OCI-LY3 (cell line): ENCODE measurements at regions not wholly inside any gene's neighbourhood (a gene's known extent, or its start where the extent isn't known, plus 50 kb on each side); places are given as distances from the start of the nearest gene placed in this dataset.

Source experiments
- H2AFZ ChIP-seq: fragments of 200-600, 300-600 bp; shearing (Covaris generic); 2 replicates; pipeline ENCODE4 v1.6.0; 2014; ENCODE audit warnings: antibody characterized with exemption, low read depth, low read length
- H3K27ac ChIP-seq: fragments of 200-600, 300-600 bp; sonication (generic); 2 replicates; pipeline ENCODE4 v1.5.1; 2014; ENCODE audit warnings: mild to moderate bottlenecking, low read length, moderate library complexity, mixed read lengths
- H3K27me3 ChIP-seq: fragments of 200-600, 300-600 bp; sonication (generic); 2 replicates; pipeline ENCODE4 v1.6.1; 2014; ENCODE audit warnings: low read depth, low read length, mixed read lengths
- H3K36me3 ChIP-seq: fragments of 200-600, 300-600 bp; sonication (generic); replicated peaks from 2 replicates; pipeline ENCODE3; 2014; ENCODE audit warnings: low read depth, low read length, mixed read lengths
- H3K4me1 ChIP-seq: fragments of 300-600, 200-600 bp; sonication (generic); 2 replicates; pipeline ENCODE4 v1.6.1; 2014; ENCODE audit warnings: low read length, mixed read lengths
- H3K4me2 ChIP-seq: fragments of 200-600, 300-600 bp; sonication (generic); 2 replicates; pipeline ENCODE4 v1.6.1; 2014; ENCODE audit warnings: low read length, mixed read lengths
- H3K4me3 ChIP-seq: fragments of 300-600, 200-600 bp; sonication (generic); 2 replicates; pipeline ENCODE4 v1.5.1; 2014; ENCODE audit warnings: antibody characterized with exemption, mild to moderate bottlenecking, low read length, moderate library complexity
- H3K79me2 ChIP-seq: fragments of 300-600, 200-600 bp; shearing (Covaris generic); 2 replicates; pipeline ENCODE4 v1.6.1; 2014; ENCODE audit warnings: mild to moderate bottlenecking, low read length, mixed read lengths
- H3K9ac ChIP-seq: fragments of 300-600, 200-600 bp; shearing (Covaris generic); 2 replicates; pipeline ENCODE4 v1.6.0; 2014; ENCODE audit warnings: mild to moderate bottlenecking, low read length, moderate library complexity
- H3K9me3 ChIP-seq: fragments of 200-600, 300-600 bp; shearing (Covaris generic); 2 replicates; pipeline ENCODE4 v1.6.1; 2014; ENCODE audit warnings: low read length, mixed read lengths; ENCODE audit not compliant: insufficient read depth
- H4K20me1 ChIP-seq: fragments of 200-600, 300-600 bp; sonication (generic); 2 replicates; pipeline ENCODE4 v1.6.1; 2016; ENCODE audit warnings: low read length, mixed read lengths; ENCODE audit not compliant: insufficient read depth
- EZH2phosphoT487 ChIP-seq: fragments of 200-600 bp; shearing (Covaris generic); IDR thresholded peaks from 2 replicates; pipeline ENCODE4 v1.6.1; 2018; ENCODE audit warnings: antibody characterized with exemption, mixed run types, low read depth
- TF ChIP-seq, protein P1 (sequence below): fragments of 200-600, 300-600 bp; sonication (generic); IDR thresholded peaks from 2 replicates; pipeline ENCODE4 v1.5.1; 2014; ENCODE audit warnings: antibody characterized with exemption, low read length, low read depth

DNA sequence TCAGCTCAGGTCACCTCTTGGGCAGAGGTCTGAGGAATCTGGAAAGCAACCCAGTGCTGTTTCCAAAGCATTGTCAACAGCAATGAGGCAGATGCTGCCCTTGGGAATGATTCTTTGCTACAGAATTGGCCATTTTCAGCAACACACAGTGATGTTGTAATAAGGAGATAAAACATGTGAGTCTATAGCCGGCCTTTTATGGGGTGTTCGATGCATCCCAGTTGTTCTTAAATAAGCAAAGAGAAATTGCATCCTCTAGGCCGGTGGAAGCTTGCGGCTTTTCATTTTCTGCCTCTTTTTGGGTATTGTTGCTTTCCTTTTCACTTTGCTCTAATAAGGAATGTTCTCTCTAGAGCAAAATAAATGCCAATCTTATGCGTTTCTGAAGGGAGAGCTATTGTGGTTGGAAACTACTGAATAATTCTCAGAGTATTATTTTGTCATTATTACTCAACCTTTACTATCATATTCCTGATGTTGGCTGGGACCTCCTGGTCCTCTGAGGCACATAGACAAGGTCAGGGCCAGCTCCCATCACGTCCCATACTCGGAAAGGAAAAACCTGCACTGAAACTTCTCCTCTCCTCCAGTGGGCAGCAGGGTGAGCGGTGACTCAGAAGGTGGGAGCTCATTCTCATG, 214.2 kb downstream of the CDH26 start:
- no peak overlapping the region for H3K9ac ChIP-seq
- H3K9me3 ChIP-seq, result no peaks in the 10 kb centered on the region
- H4K20me1 ChIP-seq, result no peaks in the 10 kb centered on the region
- no peak overlapping the region for H3K27ac ChIP-seq
- TF ChIP-seq, protein P1, sequence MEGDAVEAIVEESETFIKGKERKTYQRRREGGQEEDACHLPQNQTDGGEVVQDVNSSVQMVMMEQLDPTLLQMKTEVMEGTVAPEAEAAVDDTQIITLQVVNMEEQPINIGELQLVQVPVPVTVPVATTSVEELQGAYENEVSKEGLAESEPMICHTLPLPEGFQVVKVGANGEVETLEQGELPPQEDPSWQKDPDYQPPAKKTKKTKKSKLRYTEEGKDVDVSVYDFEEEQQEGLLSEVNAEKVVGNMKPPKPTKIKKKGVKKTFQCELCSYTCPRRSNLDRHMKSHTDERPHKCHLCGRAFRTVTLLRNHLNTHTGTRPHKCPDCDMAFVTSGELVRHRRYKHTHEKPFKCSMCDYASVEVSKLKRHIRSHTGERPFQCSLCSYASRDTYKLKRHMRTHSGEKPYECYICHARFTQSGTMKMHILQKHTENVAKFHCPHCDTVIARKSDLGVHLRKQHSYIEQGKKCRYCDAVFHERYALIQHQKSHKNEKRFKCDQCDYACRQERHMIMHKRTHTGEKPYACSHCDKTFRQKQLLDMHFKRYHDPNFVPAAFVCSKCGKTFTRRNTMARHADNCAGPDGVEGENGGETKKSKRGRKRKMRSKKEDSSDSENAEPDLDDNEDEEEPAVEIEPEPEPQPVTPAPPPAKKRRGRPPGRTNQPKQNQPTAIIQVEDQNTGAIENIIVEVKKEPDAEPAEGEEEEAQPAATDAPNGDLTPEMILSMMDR, result no peak
- no peak for TF ChIP-seq EZH2phosphoT487
- H3K27me3 ChIP-seq, result peaks cover 10% of the 10 kb centered on the region; the same call in 1 of the 2 replicates
- no peaks in the 10 kb centered on the region for H3K79me2 ChIP-seq
- H3K4me2 ChIP-seq, result no peak overlapping the region
- H3K4me3 ChIP-seq, result no peak overlapping the region
- H2AFZ ChIP-seq, result no peak overlapping the region
- no peaks in the 10 kb centered on the region for H3K36me3 ChIP-seq
- H3K4me1 ChIP-seq, result no peaks in the 10 kb centered on the region

DNA sequence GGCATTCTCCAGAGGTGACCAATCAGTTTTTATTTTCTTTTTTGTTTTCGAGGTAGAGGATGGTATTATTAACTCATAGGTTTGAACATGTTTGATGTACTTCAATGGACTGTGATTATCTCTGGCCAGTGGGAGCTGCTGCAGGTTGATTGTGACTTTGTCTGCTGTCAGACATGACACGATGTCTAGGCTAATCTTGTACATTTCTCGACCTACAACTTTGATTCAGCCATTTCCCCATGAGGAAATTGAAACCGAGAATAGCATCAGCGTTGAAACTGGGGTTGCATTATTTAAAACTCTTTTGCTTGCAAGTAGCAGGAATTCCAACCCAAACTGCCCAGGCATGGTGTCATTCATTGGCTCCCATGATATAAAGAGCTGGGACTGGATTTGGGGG, 218.9 kb downstream of the CDH26 start:
- H2AFZ ChIP-seq, result no peak overlapping the region
- H4K20me1 ChIP-seq, result no peaks in the 10 kb centered on the region
- H3K9ac ChIP-seq, result no peak overlapping the region
- H3K4me1 ChIP-seq, result no peaks in the 10 kb centered on the region
- TF ChIP-seq, protein P1, result no peak
- no peak for TF ChIP-seq EZH2phosphoT487
- no peak overlapping the region for H3K4me3 ChIP-seq
- H3K36me3 ChIP-seq, result no peaks in the 10 kb centered on the region
- H3K79me2 ChIP-seq, result no peaks in the 10 kb centered on the region
- H3K9me3 ChIP-seq, result 0 out of 2 replicates have a peak, but pooled peaks cover 3% of the 10 kb centered on the region
- H3K27ac ChIP-seq, result no peak overlapping the region
- no peaks in the 10 kb centered on the region for H3K27me3 ChIP-seq
- H3K4me2 ChIP-seq, result no peak overlapping the region

DNA sequence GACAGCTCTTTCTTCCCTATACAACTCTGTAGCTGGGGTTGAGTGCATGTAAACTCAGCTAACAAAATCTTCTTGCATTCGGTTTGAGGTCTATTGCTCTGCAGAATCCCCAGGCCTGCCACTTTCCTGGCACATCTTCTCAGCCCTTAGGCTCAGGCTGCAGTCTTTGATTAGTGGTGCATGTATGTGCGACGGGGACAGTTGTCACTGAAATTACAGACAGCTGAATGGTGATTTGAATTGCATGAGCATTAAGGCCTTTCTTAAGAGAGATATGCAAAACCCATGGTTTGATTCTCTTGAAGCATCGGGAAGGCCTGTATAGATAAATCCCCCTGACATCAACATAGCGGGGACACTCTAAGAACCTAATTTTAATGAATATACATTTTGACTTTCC, 222.8 kb downstream of the CDH26 start:
- H3K4me1 ChIP-seq, result no peaks in the 10 kb centered on the region
- H3K9ac ChIP-seq, result no peak overlapping the region
- no peak overlapping the region for H3K4me2 ChIP-seq
- no peaks in the 10 kb centered on the region for H4K20me1 ChIP-seq
- TF ChIP-seq EZH2phosphoT487, result no peak
- TF ChIP-seq, protein P1, result no peak
- no peak overlapping the region for H2AFZ ChIP-seq
- H3K79me2 ChIP-seq, result no peaks in the 10 kb centered on the region
- H3K4me3 ChIP-seq, result no peak overlapping the region
- H3K27ac ChIP-seq, result no peak overlapping the region
- H3K27me3 ChIP-seq, result no peaks in the 10 kb centered on the region
- 0 out of 2 replicates have a peak, but pooled peaks cover 3% of the 10 kb centered on the region for H3K9me3 ChIP-seq
- no peaks in the 10 kb centered on the region for H3K36me3 ChIP-seq

DNA sequence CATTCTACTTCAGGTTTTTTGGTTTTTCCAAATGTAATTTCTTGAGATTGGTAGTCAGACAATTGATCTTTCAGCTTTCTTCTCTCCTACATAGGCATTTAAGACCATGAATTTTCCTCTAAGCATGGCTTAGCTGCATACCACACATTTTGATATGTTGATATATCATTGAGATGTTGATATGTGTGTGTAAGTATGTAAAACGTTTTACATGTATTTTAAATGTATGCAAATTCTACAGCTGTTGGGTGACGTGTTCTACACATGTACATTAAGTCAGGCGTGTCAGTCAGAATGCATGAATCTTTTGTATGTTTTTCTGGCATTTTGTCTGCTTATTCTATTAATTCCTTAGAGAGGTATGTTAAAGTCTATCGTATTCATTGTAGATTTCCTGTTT, 228.2 kb downstream of the CDH26 start:
- Histone ChIP-seq H3K36me3 (no peaks in the 10 kb centered on the region), H3K9me3 (no peaks in the 10 kb centered on the region), H3K79me2 (no peaks in the 10 kb centered on the region)

More for the DNA sequence above, 228.2 kb downstream of the CDH26 start:
- Histone ChIP-seq H3K27ac (no peak overlapping the region), H3K4me2 (no peak overlapping the region), H3K4me3 (no peak overlapping the region), H3K27me3 (no peaks in the 10 kb centered on the region), H3K9ac (no peak overlapping the region), H4K20me1 (no peaks in the 10 kb centered on the region), H3K4me1 (no peaks in the 10 kb centered on the region), H2AFZ (no peak overlapping the region)
- TF ChIP-seq, protein P1, result no peak
- no peak for TF ChIP-seq EZH2phosphoT487
